Sigmoid colon (tissue), 4 donors: ENCODE measurements at regions not wholly inside any gene's neighbourhood (a gene's known extent, or its start where the extent isn't known, plus 50 kb on each side); places are given as distances from the start of the nearest gene placed in this dataset.

Source experiments
- EP300 ChIP-seq, 4 donors: sonication (generic); formaldehyde crosslinking; IDR thresholded peaks; one replicate each; pipeline ENCODE4 v1.6.1; 2017; ENCODE audit warnings: antibody characterized with exemption in 4 of 4
- TF ChIP-seq, protein P1 (sequence below), 4 experiments: fragments of 450-650 bp in 3 of 4; fragments of 200-600 bp in 1 of 4; IDR thresholded peaks; one replicate each; pipeline ENCODE4 v1.5.1; 2016 to 2019; ENCODE audit warnings: antibody characterized with exemption in 4 of 4, mild to moderate bottlenecking in 3 of 4, moderate library complexity in 2 of 4

DNA sequence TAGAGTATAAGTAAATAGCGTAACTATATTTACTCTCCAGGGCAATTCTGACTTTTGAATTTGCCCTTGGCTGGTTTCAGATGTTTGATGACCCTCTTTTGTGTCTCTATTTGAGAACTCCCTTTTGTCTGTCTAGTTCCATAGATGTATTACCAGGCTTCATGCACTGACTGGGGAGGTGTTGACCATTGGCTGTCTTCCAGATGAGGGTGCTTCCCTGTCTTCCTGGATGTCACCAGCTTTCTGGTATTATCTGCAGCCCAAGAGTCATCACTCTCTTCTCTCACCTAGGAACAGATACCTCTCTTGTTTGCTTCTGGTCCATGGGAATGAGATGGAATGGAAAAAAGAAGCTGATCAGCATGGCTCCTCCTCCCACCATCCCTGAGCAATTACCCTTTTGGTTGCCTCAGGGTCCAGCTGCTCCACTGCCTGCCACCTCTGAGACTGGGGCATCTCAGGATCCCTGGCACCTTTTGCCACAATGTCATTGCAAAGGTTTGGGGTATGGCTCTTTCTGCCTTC, 58.7 kb upstream of the TMED7 start:
- TF ChIP-seq, protein P1, sequence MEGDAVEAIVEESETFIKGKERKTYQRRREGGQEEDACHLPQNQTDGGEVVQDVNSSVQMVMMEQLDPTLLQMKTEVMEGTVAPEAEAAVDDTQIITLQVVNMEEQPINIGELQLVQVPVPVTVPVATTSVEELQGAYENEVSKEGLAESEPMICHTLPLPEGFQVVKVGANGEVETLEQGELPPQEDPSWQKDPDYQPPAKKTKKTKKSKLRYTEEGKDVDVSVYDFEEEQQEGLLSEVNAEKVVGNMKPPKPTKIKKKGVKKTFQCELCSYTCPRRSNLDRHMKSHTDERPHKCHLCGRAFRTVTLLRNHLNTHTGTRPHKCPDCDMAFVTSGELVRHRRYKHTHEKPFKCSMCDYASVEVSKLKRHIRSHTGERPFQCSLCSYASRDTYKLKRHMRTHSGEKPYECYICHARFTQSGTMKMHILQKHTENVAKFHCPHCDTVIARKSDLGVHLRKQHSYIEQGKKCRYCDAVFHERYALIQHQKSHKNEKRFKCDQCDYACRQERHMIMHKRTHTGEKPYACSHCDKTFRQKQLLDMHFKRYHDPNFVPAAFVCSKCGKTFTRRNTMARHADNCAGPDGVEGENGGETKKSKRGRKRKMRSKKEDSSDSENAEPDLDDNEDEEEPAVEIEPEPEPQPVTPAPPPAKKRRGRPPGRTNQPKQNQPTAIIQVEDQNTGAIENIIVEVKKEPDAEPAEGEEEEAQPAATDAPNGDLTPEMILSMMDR (IDR thresholded peaks at IDR 0.05), result no peak
- TF ChIP-seq EP300 (IDR thresholded peaks at IDR 0.05), result no peak
